ENCODE measurements at regions not wholly inside any gene's neighbourhood (a gene's known extent, or its start where the extent isn't known, plus 50 kb on each side); places are given as distances from the start of the nearest gene placed in this dataset.
"Not testable (repeated sequence)": the region's sequence is repeated elsewhere in the genome, so short reads cannot be mapped to it uniquely, and the experiment has no call there.

- ChIA-PET CTCF (no interaction called here), POLR2A (no interaction called here)
- TF ChIP-seq PKNOX1 (IDR thresholded peaks at IDR 0.05) (no peak), ELF4 (IDR thresholded peaks at IDR 0.05) (no peak), ARNT (IDR thresholded peaks at IDR 0.05) (no peak), BHLHE40 (IDR thresholded peaks at IDR 0.05; ENCODE audit: borderline replicate concordance) (no peak), NFRKB (IDR thresholded peaks at IDR 0.05) (no peak), ZNF384 (IDR thresholded peaks at IDR 0.05) (no peak), FOXK2 (IDR thresholded peaks at IDR 0.05) (no peak), CTBP1 (IDR thresholded peaks at IDR 0.05; ENCODE audit: borderline replicate concordance) (no peak), SP1 (IDR thresholded peaks at IDR 0.05) (no peak), LEF1 (IDR thresholded peaks at IDR 0.05; ENCODE audit: borderline replicate concordance) (no peak), FOXA1 (IDR thresholded peaks at IDR 0.05) (no peak), HDGF (IDR thresholded peaks at IDR 0.05; ENCODE audit: borderline replicate concordance) (no peak), FOXM1 (IDR thresholded peaks at IDR 0.05; ENCODE audit: borderline replicate concordance) (no peak), SUZ12 (IDR thresholded peaks at IDR 0.05) (no peak), L3MBTL2 (conservative IDR thresholded peaks at IDR 0.05) (no peak), TARDBP (IDR thresholded peaks at IDR 0.05) (no peak)
- DNase-seq (ENCODE audit: extremely low spot score), result no peak
Measured at GRCh38 chr13:110980921-110981320, 66.1 kb upstream of the ANKRD10 start.

- POLR2A ChIA-PET; CTCF ChIA-PET; DNase-seq (ENCODE audit: extremely low spot score): not testable (repeated sequence)
Measured at GRCh38 chr13:110979149-110979548, 64.3 kb upstream of the ANKRD10 start.

- TF ChIP-seq SP1 (IDR thresholded peaks at IDR 0.05) (no peak), FOXM1 (IDR thresholded peaks at IDR 0.05; ENCODE audit: borderline replicate concordance) (no peak), BHLHE40 (IDR thresholded peaks at IDR 0.05; ENCODE audit: borderline replicate concordance) (no peak), HDGF (IDR thresholded peaks at IDR 0.05; ENCODE audit: borderline replicate concordance) (no peak), ELF4 (IDR thresholded peaks at IDR 0.05) (no peak), CTBP1 (IDR thresholded peaks at IDR 0.05; ENCODE audit: borderline replicate concordance) (no peak), FOXK2 (IDR thresholded peaks at IDR 0.05) (no peak), L3MBTL2 (conservative IDR thresholded peaks at IDR 0.05) (no peak), LEF1 (IDR thresholded peaks at IDR 0.05; ENCODE audit: borderline replicate concordance) (no peak), TARDBP (IDR thresholded peaks at IDR 0.05) (no peak), PKNOX1 (IDR thresholded peaks at IDR 0.05) (no peak), ARNT (IDR thresholded peaks at IDR 0.05) (no peak), FOXA1 (IDR thresholded peaks at IDR 0.05) (no peak), NFRKB (IDR thresholded peaks at IDR 0.05) (no peak), ZNF384 (IDR thresholded peaks at IDR 0.05) (no peak), SUZ12 (IDR thresholded peaks at IDR 0.05) (no peak)
- POLR2A ChIA-PET, result no interaction called here
- DNase-seq (ENCODE audit: extremely low spot score), result no peak
- CTCF ChIA-PET, result no interaction called here
Measured at GRCh38 chr13:110978390-110978789, 63.5 kb upstream of the ANKRD10 start.

- DNase-seq (ENCODE audit: extremely low spot score), result no peak
- ChIA-PET CTCF (no interaction called here), POLR2A (no interaction called here)
- TF ChIP-seq BHLHE40 (IDR thresholded peaks at IDR 0.05; ENCODE audit: borderline replicate concordance) (no peak), CTBP1 (IDR thresholded peaks at IDR 0.05; ENCODE audit: borderline replicate concordance) (no peak), ELF4 (IDR thresholded peaks at IDR 0.05) (no peak), L3MBTL2 (conservative IDR thresholded peaks at IDR 0.05) (no peak), FOXK2 (IDR thresholded peaks at IDR 0.05) (no peak), HDGF (IDR thresholded peaks at IDR 0.05; ENCODE audit: borderline replicate concordance) (no peak), ZNF384 (IDR thresholded peaks at IDR 0.05) (no peak), LEF1 (IDR thresholded peaks at IDR 0.05; ENCODE audit: borderline replicate concordance) (no peak), FOXM1 (IDR thresholded peaks at IDR 0.05; ENCODE audit: borderline replicate concordance) (no peak), TARDBP (IDR thresholded peaks at IDR 0.05) (no peak), FOXA1 (IDR thresholded peaks at IDR 0.05) (no peak)
Measured at GRCh38 chr13:110976785-110977184, 61.9 kb upstream of the ANKRD10 start.

GRCh38 chr13:110973007-110973700, 58.3 kb upstream of the ANKRD10 start:
- TF ChIP-seq FOXA1 (IDR thresholded peaks at IDR 0.05) (no peak), FOXK2 (IDR thresholded peaks at IDR 0.05) (no peak), L3MBTL2 (conservative IDR thresholded peaks at IDR 0.05) (no peak), PKNOX1 (IDR thresholded peaks at IDR 0.05) (no peak), NFRKB (IDR thresholded peaks at IDR 0.05) (no peak), ARNT (IDR thresholded peaks at IDR 0.05) (no peak), ELF4 (IDR thresholded peaks at IDR 0.05) (no peak), TARDBP (IDR thresholded peaks at IDR 0.05) (no peak)

GRCh38 chr13:110971486-110971885, 56.6 kb upstream of the ANKRD10 start:
- no peak for TF ChIP-seq BHLHE40 (IDR thresholded peaks at IDR 0.05; ENCODE audit: borderline replicate concordance)
- TF ChIP-seq CTBP1 (IDR thresholded peaks at IDR 0.05; ENCODE audit: borderline replicate concordance), result no peak
- no peak for TF ChIP-seq FOXK2 (IDR thresholded peaks at IDR 0.05)
- no peak for TF ChIP-seq SP1 (IDR thresholded peaks at IDR 0.05)
- no peak for TF ChIP-seq L3MBTL2 (conservative IDR thresholded peaks at IDR 0.05)
- TF ChIP-seq TARDBP (IDR thresholded peaks at IDR 0.05), result no peak
- TF ChIP-seq HDGF (IDR thresholded peaks at IDR 0.05; ENCODE audit: borderline replicate concordance), result no peak
- no peak for TF ChIP-seq SUZ12 (IDR thresholded peaks at IDR 0.05)
- no peak for TF ChIP-seq ZNF384 (IDR thresholded peaks at IDR 0.05)
- no peak for TF ChIP-seq LEF1 (IDR thresholded peaks at IDR 0.05; ENCODE audit: borderline replicate concordance)
- no peak for TF ChIP-seq ELF4 (IDR thresholded peaks at IDR 0.05)
- no peak for TF ChIP-seq FOXM1 (IDR thresholded peaks at IDR 0.05; ENCODE audit: borderline replicate concordance)
- no peak for TF ChIP-seq NFRKB (IDR thresholded peaks at IDR 0.05)
- no peak for TF ChIP-seq ARNT (IDR thresholded peaks at IDR 0.05)
- no peak for TF ChIP-seq PKNOX1 (IDR thresholded peaks at IDR 0.05)
- TF ChIP-seq FOXA1 (IDR thresholded peaks at IDR 0.05), result no peak
- ChIA-PET POLR2A (no interaction called here), CTCF (no interaction called here)

More at GRCh38 chr13:110973007-110973700, 58.3 kb upstream of the ANKRD10 start:
- CTCF ChIA-PET, result no interaction called here
- POLR2A ChIA-PET, result no interaction called here
- DNase-seq (ENCODE audit: extremely low spot score), result no peak

GRCh38 chr13:110967156-110967855, 52.4 kb upstream of the ANKRD10 start:
- CTCF ChIA-PET; DNase-seq (ENCODE audit: extremely low spot score); POLR2A ChIA-PET: not testable (repeated sequence)

More at GRCh38 chr13:110971486-110971885, 56.6 kb upstream of the ANKRD10 start:
- no peak for DNase-seq (ENCODE audit: extremely low spot score)

Data from HEK293T (cell line).